ENCODE measurements at regions not wholly inside any gene's neighbourhood (a gene's known extent, or its start where the extent isn't known, plus 50 kb on each side); places are given as distances from the start of the nearest gene placed in this dataset.
A peak's percentile ranks its signal among the peaks of the same experiment; 100 is the strongest.

GRCh38 chr14:82047777-82048470 lies 514.3 kb upstream of the SEL1L start:
- no peak for DNase-seq (ENCODE audit: low read depth)

GRCh38 chr14:82052778-82053177 lies 519.1 kb upstream of the SEL1L start:
- DNase-seq (ENCODE audit: low read depth) = no peak

GRCh38 chr14:82055515-82056115 lies 522.0 kb upstream of the SEL1L start:
- no peak for DNase-seq (ENCODE audit: low read depth)

- no peak for DNase-seq (ENCODE audit: low read depth)
Observed at GRCh38 chr14:82060219-82060618, 526.6 kb upstream of the SEL1L start.

- no peak for DNase-seq (ENCODE audit: low read depth)
Observed at GRCh38 chr14:82067221-82067875, 533.7 kb upstream of the SEL1L start.

GRCh38 chr14:82070040-82070439 lies 536.4 kb upstream of the SEL1L start:
- no peak for DNase-seq (ENCODE audit: low read depth)

GRCh38 chr14:82070753-82071152 lies 537.1 kb upstream of the SEL1L start:
- no peak for DNase-seq (ENCODE audit: low read depth)

- no peak for DNase-seq (ENCODE audit: low read depth)
Observed at GRCh38 chr14:82073547-82073946, 539.9 kb upstream of the SEL1L start.

- peak; percentile 1 for DNase-seq (ENCODE audit: low read depth)
Observed at GRCh38 chr14:82075566-82075965, 541.9 kb upstream of the SEL1L start.

GRCh38 chr14:82079553-82079952 lies 545.9 kb upstream of the SEL1L start:
- DNase-seq (ENCODE audit: low read depth) = no peak

- DNase-seq (ENCODE audit: low read depth) = no peak
Observed at GRCh38 chr14:82080370-82080769, 546.7 kb upstream of the SEL1L start.

GRCh38 chr14:82084813-82085212 lies 551.2 kb upstream of the SEL1L start:
- DNase-seq (ENCODE audit: low read depth) = no peak

- DNase-seq (ENCODE audit: low read depth) = no peak
Observed at GRCh38 chr14:82091097-82091496, 557.4 kb upstream of the SEL1L start.

GRCh38 chr14:82094829-82095345 lies 561.2 kb upstream of the SEL1L start:
- no peak for DNase-seq (ENCODE audit: low read depth)

GRCh38 chr14:82104013-82104412 lies 570.4 kb upstream of the SEL1L start:
- DNase-seq (ENCODE audit: low read depth) = no peak

- no peak for DNase-seq (ENCODE audit: low read depth)
Observed at GRCh38 chr14:82112210-82112839, 578.7 kb upstream of the SEL1L start.

- DNase-seq (ENCODE audit: low read depth) = no peak
Observed at GRCh38 chr14:82113007-82113406, 579.4 kb upstream of the SEL1L start.

GRCh38 chr14:82113710-82114109 lies 580.1 kb upstream of the SEL1L start:
- no peak for DNase-seq (ENCODE audit: low read depth)

GRCh38 chr14:82116721-82117120 lies 583.1 kb upstream of the SEL1L start:
- no peak for DNase-seq (ENCODE audit: low read depth)

GRCh38 chr14:82122655-82123054 lies 589.0 kb upstream of the SEL1L start:
- DNase-seq (ENCODE audit: low read depth) = no peak

GRCh38 chr14:82124511-82124910 lies 590.9 kb upstream of the SEL1L start:
- DNase-seq (ENCODE audit: low read depth) = no peak

- no peak for DNase-seq (ENCODE audit: low read depth)
Observed at GRCh38 chr14:82126006-82126405, 592.4 kb upstream of the SEL1L start.

GRCh38 chr14:82134411-82134810 lies 600.8 kb upstream of the SEL1L start:
- DNase-seq (ENCODE audit: low read depth) = no peak

All from RPMI7951 (cell line).